HG03575 (cell line): ENCODE measurements at regions not wholly inside any gene's neighbourhood (a gene's known extent, or its start where the extent isn't known, plus 50 kb on each side); places are given as distances from the start of the nearest gene placed in this dataset.

ENCODE experiments used
- ATAC-seq: cut with Tn5 transposase; IDR thresholded peaks from one replicate; pipeline ENCODE4 v1.9.1; 2021; ENCODE audit not compliant: unreplicated experiment, insufficient number of reproducible peaks, low FRiP score; ENCODE audit errors: extremely low read depth

GRCh38 chr1:244995602-244996400 lies 131.5 kb upstream of the HNRNPU start:
- ATAC-seq: no peak

GRCh38 chr1:244992833-244993232 lies 128.5 kb upstream of the HNRNPU start:
- ATAC-seq: no peak

- ATAC-seq: no peak
These were observed 125.5 kb upstream of the HNRNPU start for GRCh38 chr1:244989813-244990212.

GRCh38 chr1:244988521-244988920 lies 124.2 kb upstream of the HNRNPU start:
- no peak for ATAC-seq

- ATAC-seq: no peak
These were observed 116.3 kb upstream of the HNRNPU start for GRCh38 chr1:244980605-244981004.

- no peak for ATAC-seq
These were observed 110.2 kb upstream of the HNRNPU start for GRCh38 chr1:244974550-244974949.

GRCh38 chr1:244974106-244974505 lies 109.8 kb upstream of the HNRNPU start:
- no peak for ATAC-seq

GRCh38 chr1:244971552-244972216 lies 107.3 kb upstream of the HNRNPU start:
- no peak for ATAC-seq

- peak; percentile 54 for ATAC-seq
These were observed 106.6 kb upstream of the HNRNPU start for GRCh38 chr1:244970744-244971551.

GRCh38 chr1:244970236-244970743 lies 105.9 kb upstream of the HNRNPU start:
- ATAC-seq: peak; percentile 30

GRCh38 chr1:244969355-244970235 lies 105.3 kb upstream of the HNRNPU start:
- ATAC-seq: peak; percentile 1

GRCh38 chr1:244968881-244969280 lies 104.5 kb upstream of the HNRNPU start:
- ATAC-seq: no peak

GRCh38 chr1:244968471-244968871 lies 104.1 kb upstream of the HNRNPU start:
- no peak for ATAC-seq

GRCh38 chr1:244967159-244967558 lies 102.8 kb upstream of the HNRNPU start:
- no peak for ATAC-seq

- no peak for ATAC-seq
These were observed 101.1 kb upstream of the HNRNPU start for GRCh38 chr1:244965185-244966030.

- no peak for ATAC-seq
These were observed 100.0 kb upstream of the HNRNPU start for GRCh38 chr1:244964112-244964971.

- ATAC-seq: no peak
These were observed 99.0 kb upstream of the HNRNPU start for GRCh38 chr1:244963231-244963826.
